Peyer's patch (tissue), 4 donors: ENCODE measurements at regions not wholly inside any gene's neighbourhood (a gene's known extent, or its start where the extent isn't known, plus 50 kb on each side); places are given as distances from the start of the nearest gene placed in this dataset.

ENCODE experiments used
- DNase-seq, 3 donors: peaks; one replicate each; pipeline ENCODE4 v3.0.0-alpha.2; 2017 to 2019
- H3K27ac ChIP-seq, 4 donors: fragments of 200-600 bp; sonication (generic); one replicate each; pipeline ENCODE4 v1.5.1; 2016 to 2019
- H3K27me3 ChIP-seq, 2 donors: fragments of 200-600 bp; sonication (generic); one replicate each; pipeline ENCODE4 v1.5.1; 2019
- H3K36me3 ChIP-seq, 3 donors: fragments of 200-600 bp; sonication (generic); one replicate each; pipeline ENCODE4 v1.5.1; 2016 to 2019
- H3K4me1 ChIP-seq, 4 donors: fragments of 200-600 bp; sonication (generic); one replicate each; pipeline ENCODE4 v1.5.1; 2016 to 2019
- H3K4me3 ChIP-seq, 4 donors: fragments of 200-600 bp; sonication (generic); 1 replicate in 3 of 4; 2 replicates in 1 of 4; pipeline ENCODE4 v1.5.1; 2016 to 2019; ENCODE audit warnings: mild to moderate bottlenecking in 1 of 4
- H3K9me3 ChIP-seq, 4 donors: fragments of 200-600 bp; sonication (generic); one replicate each; pipeline ENCODE4 v1.5.1; 2016 to 2019; ENCODE audit warnings: mild to moderate bottlenecking in 1 of 4
- POLR2A ChIP-seq, 2 donors: fragments of 450-650 bp; IDR thresholded peaks; one replicate each; pipeline ENCODE4 v1.5.1; 2017; ENCODE audit warnings: antibody characterized with exemption in 2 of 2, mild to moderate bottlenecking in 2 of 2, moderate library complexity in 2 of 2
- TF ChIP-seq, protein P1 (sequence below), 6 experiments: fragments of 450-650 bp in 4 of 6; fragments of 200-600 bp in 2 of 6; sonication (generic) in 1 of 6; IDR thresholded peaks; one replicate each; pipeline ENCODE4 v1.5.1; 2017 to 2019; ENCODE audit warnings: antibody characterized with exemption in 6 of 6, mild to moderate bottlenecking in 3 of 6, moderate library complexity in 1 of 6

DNA sequence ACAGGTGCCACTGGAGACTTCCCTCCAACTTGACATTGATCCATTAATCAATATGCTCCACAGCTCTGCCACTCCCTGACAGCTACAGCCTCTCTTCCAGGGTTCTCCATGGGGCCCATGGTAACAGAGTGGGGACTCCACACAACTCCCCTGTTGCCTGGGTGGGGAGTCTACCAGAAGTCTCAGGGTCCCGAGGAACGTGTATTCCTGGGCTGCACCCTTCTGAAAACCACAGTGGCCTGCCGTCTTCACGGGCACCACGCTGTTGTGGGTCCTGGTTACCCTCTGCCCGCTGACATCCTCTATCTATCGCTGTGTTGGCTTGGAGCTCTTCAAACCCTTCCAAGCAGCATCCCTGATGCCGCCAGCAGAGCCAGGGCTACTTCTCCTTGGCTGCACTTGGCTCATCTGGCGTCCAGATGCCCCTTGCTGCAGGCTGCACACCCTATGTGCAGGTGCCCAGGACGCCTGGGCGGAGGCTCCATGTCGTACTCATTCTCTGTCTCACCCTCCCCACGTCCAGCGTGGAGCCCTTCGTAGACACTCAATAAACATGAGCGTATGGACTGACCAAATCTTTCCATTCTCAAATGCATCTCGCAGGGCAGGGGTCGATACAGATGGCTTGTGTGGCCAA lies 1341.8 kb downstream of the TBC1D22A start:
- H3K4me3 ChIP-seq, result no peak overlapping the region
- no peaks in the 10 kb centered on the region for H3K9me3 ChIP-seq
- H3K27me3 ChIP-seq, result no peaks in the 10 kb centered on the region
- no peak for DNase-seq
- no peak for TF ChIP-seq POLR2A (IDR thresholded peaks at IDR 0.05)
- no peak overlapping the region for H3K27ac ChIP-seq
- no peaks in the 10 kb centered on the region for H3K36me3 ChIP-seq
- H3K4me1 ChIP-seq, result no peaks in the 10 kb centered on the region

DNA sequence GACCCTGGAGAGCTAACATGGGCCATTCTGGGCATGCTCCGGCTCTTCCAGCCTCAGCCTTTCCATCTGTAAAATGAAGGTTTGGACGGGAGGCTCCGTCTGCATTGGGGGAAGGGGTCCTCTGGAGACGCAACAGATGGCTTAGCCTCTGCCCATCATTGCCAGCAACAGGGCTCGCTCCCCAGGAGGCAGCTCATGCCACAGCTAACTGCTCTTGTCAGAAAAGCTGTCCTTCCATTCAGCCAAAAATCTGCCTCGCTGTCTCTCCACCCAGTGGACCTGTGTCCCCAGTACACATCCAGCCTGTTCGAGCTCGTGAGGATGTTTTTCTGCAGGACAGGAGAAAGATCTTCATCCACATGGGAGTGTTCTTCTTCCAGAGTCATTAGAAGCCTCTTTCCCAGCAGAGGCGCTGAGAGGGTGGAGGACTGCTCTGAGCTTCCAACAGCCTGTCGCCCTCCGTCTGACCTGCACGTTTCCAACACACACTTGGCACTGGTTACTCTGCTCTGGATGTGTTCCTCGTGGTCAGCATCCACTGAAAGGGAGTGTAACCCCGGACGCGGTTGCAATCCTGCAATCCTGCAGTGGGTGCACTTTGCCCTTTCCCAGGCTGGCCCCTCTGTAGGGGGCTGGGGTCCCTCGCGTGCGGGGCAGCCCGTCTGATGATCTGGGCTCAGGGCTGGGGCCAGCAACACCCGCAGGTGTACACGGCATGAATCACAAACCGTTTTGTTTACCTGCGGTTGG lies 1340.9 kb downstream of the TBC1D22A start:
- Histone ChIP-seq H3K27me3 (no peaks in the 10 kb centered on the region), H3K27ac (no peak overlapping the region), H3K36me3 (no peaks in the 10 kb centered on the region), H3K4me1 (no peaks in the 10 kb centered on the region), H3K9me3 (no peaks in the 10 kb centered on the region), H3K4me3 (no peak overlapping the region)
- no peak for DNase-seq
- TF ChIP-seq POLR2A (IDR thresholded peaks at IDR 0.05), result no peak
- TF ChIP-seq, protein P1, sequence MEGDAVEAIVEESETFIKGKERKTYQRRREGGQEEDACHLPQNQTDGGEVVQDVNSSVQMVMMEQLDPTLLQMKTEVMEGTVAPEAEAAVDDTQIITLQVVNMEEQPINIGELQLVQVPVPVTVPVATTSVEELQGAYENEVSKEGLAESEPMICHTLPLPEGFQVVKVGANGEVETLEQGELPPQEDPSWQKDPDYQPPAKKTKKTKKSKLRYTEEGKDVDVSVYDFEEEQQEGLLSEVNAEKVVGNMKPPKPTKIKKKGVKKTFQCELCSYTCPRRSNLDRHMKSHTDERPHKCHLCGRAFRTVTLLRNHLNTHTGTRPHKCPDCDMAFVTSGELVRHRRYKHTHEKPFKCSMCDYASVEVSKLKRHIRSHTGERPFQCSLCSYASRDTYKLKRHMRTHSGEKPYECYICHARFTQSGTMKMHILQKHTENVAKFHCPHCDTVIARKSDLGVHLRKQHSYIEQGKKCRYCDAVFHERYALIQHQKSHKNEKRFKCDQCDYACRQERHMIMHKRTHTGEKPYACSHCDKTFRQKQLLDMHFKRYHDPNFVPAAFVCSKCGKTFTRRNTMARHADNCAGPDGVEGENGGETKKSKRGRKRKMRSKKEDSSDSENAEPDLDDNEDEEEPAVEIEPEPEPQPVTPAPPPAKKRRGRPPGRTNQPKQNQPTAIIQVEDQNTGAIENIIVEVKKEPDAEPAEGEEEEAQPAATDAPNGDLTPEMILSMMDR (IDR thresholded peaks at IDR 0.05), result no peak

DNA sequence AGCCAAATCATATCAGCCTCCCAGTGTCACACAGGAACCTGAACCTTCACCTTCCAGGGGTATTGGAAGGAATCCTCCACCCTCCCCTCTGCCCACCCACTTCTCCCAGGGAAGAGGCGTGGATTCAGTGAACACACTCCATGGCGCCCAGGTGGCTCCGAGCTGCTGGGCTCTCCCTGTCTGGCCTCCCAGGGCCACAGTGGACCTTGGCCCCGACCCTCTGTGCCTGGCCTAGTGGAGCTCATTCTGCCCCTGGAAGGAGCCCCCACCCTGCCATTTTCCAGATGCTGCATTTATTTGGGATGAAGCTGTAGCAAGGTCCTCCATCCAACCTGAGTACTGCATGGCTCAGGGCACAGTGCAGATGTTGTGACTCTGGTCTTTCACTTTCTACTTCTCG lies 1340.1 kb downstream of the TBC1D22A start:
- no peak for DNase-seq
- H3K27ac ChIP-seq, result no peak overlapping the region
- TF ChIP-seq, protein P1 (IDR thresholded peaks at IDR 0.05), result no peak
- no peak for TF ChIP-seq POLR2A (IDR thresholded peaks at IDR 0.05)
- H3K4me3 ChIP-seq, result no peak overlapping the region
- H3K9me3 ChIP-seq, result no peaks in the 10 kb centered on the region
- no peaks in the 10 kb centered on the region for H3K27me3 ChIP-seq
- H3K4me1 ChIP-seq, result no peaks in the 10 kb centered on the region
- no peaks in the 10 kb centered on the region for H3K36me3 ChIP-seq

DNA sequence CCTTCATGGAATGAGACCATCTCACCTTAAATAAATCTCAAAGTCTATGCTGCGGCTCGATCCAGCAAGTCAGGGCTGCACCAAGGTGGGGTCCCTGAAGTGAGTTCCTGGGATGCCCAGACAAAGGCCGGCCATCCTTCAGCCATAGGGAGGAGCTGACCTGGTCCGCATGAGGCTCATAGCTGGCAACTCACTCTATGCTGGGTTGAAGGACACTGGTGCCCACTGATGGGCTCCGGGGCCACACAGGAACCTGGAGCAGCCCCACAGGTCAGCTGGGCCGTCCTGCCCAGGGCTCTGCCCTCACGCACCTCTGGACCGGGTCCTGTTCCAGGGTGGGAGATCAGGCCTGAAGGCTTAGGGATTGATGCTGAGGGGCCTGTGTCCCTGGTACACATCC lies 1339.3 kb downstream of the TBC1D22A start:
- TF ChIP-seq, protein P1 (IDR thresholded peaks at IDR 0.05), result no peak
- no peak for TF ChIP-seq POLR2A (IDR thresholded peaks at IDR 0.05)
- Histone ChIP-seq H3K27me3 (no peaks in the 10 kb centered on the region), H3K9me3 (no peaks in the 10 kb centered on the region), H3K4me3 (no peak overlapping the region), H3K27ac (no peak overlapping the region), H3K36me3 (no peaks in the 10 kb centered on the region), H3K4me1 (peaks cover 0 to 6% (median 0%) of the 10 kb centered on the region in 4 donors)
- DNase-seq, result no peak

DNA sequence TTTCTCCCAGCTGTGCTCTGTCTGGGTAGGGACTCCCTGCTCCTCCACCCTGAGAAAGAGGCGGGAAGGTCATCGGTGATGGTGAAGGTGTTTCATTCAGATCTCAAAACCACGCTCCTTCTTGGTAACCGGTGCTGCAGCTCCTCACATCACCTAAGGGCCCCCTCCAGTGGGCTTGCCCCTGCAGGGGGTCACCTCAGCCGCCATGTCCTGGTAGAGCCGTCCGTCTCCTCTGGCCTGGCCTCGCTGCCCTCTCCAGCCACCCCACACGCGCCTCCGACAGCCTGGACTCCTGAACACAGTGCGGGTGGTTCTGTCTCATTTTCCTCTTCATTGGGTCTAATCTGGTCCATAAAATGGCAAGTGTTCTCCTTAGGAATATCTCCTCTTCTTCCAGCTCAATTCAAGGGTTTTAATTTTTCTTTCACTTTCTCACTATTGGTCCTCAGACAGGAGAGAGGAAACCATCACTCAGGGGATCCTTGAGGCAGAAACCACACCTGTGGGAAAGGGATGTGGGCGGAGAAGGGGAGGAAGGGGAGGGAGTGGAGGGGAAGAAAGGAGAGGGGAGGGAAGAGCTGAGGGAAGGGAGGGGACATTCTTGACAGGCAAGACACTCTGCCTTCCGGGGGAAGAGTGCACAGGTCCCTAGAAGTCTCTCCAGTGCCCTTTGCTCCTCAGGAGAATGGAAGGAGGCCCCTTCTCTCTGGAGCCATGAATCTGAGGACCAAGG lies 1338.4 kb downstream of the TBC1D22A start:
- H3K36me3 ChIP-seq, result no peaks in the 10 kb centered on the region
- no peaks in the 10 kb centered on the region for H3K27me3 ChIP-seq
- TF ChIP-seq, protein P1 (IDR thresholded peaks at IDR 0.05), result no peak
- TF ChIP-seq POLR2A (IDR thresholded peaks at IDR 0.05), result no peak
- H3K4me1 ChIP-seq, result peaks cover 0 to 6% (median 0%) of the 10 kb centered on the region in 4 donors
- no peak overlapping the region for H3K27ac ChIP-seq
- H3K9me3 ChIP-seq, result no peaks in the 10 kb centered on the region
- DNase-seq, result no peak
- H3K4me3 ChIP-seq, result no peak overlapping the region

DNA sequence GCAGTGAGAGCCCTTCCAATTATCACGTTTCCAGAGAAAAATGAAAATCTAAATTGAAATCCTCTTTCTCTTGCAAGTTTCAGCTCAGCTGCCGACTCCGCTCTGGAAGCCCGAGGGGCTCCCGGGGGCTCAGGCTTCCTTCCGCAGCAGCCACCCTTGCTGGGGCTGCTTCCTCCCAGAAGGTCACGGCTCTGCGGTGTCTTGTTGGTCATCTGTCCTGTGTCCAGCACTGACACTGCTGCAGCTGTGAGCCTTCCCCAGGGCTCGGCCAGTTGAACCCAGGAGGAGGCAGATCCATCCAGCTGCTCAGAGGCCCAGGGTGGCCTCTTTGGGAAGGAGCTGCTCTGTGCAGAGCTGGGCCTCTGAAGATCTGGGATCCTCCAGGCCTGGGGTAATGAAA lies 1337.2 kb downstream of the TBC1D22A start:
- H3K4me1 ChIP-seq, result peaks cover 0 to 6% (median 0%) of the 10 kb centered on the region in 4 donors
- no peaks in the 10 kb centered on the region for H3K27me3 ChIP-seq
- TF ChIP-seq POLR2A (IDR thresholded peaks at IDR 0.05), result no peak
- TF ChIP-seq, protein P1 (IDR thresholded peaks at IDR 0.05), result no peak
- DNase-seq, result peak in 1 of 3 donors; percentile 24
- peak overlapping the region in 1 of 4 donors; percentile 69 for H3K27ac ChIP-seq
- no peak overlapping the region for H3K4me3 ChIP-seq
- no peaks in the 10 kb centered on the region for H3K36me3 ChIP-seq
- H3K9me3 ChIP-seq, result no peaks in the 10 kb centered on the region
